Stomach smooth muscle (tissue), 2 donors: ENCODE measurements at regions not wholly inside any gene's neighbourhood (a gene's known extent, or its start where the extent isn't known, plus 50 kb on each side); places are given as distances from the start of the nearest gene placed in this dataset.

Experiments
- H3K27ac ChIP-seq: one replicate; pipeline ENCODE4 v1.7.0; 2013; ENCODE audit warnings: mild to moderate bottlenecking, low read length, inconsistent platforms
- H3K27me3 ChIP-seq, 2 donors: one replicate each; pipeline ENCODE4 v1.7.0; 2013; ENCODE audit warnings: low read length in 2 of 2; ENCODE audit not compliant: insufficient read depth in 2 of 2, control insufficient read depth in 1 of 2
- H3K36me3 ChIP-seq, 2 donors: one replicate each; pipeline ENCODE4 v1.7.0; 2013; ENCODE audit warnings: low read length in 2 of 2; ENCODE audit not compliant: control insufficient read depth in 2 of 2, insufficient read depth in 2 of 2
- H3K4me1 ChIP-seq: one replicate; pipeline ENCODE4 v1.7.0; 2013; ENCODE audit warnings: low read length; ENCODE audit not compliant: control insufficient read depth, insufficient read depth
- H3K4me3 ChIP-seq, 2 donors: one replicate each; pipeline ENCODE4 v1.7.0; 2013; ENCODE audit warnings: low read length in 2 of 2
- H3K9ac ChIP-seq, 2 donors: one replicate each; pipeline ENCODE4 v1.7.0; 2013; ENCODE audit warnings: low read length in 2 of 2, mild to moderate bottlenecking in 1 of 2
- H3K9me3 ChIP-seq, 2 donors: one replicate each; pipeline ENCODE4 v1.7.0; 2013; ENCODE audit warnings: low read length in 2 of 2; ENCODE audit not compliant: control insufficient read depth in 2 of 2
- donor health status: healthy.
- donor health status: Pancreatic carcinoma.

DNA sequence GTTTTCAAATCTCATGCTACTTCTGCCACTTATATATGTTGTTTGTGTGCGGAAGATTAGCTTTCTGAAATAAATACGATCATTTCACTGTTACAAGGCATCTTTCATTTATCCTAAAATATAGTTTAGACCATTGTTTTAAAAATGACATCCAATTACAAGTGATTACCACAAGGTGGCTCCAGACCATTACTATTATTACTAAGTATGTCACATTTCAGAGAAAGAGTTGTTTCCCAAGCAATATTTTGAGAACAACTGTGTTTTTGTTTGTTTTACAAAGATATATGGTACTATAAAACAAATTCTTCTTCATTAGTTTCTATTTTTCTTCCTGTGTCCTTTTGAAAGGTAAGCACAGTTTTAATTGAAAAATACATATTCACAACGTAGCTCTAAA lies 136.0 kb upstream of the RAP2B start:
- H3K27me3 ChIP-seq, result no peaks in the 10 kb centered on the region

DNA sequence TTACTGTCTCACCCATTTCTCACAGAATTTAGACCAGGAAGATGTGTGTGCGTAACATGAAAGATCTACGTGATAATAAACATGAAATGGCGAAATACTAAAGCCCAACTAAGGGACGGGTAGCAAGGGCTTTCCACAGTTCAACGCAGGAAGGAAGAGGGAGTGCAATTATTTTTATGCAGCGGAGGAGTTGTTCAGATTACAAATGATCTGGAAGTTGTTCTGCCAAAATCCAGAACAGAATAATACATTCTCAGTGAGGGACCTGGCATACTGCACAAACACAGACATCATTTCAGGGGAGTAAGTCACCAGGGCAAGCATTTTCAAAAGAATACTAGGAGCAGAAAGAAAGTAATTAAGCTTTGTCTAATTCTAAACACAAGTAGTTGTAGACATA lies 133.6 kb upstream of the RAP2B start:
- Histone ChIP-seq H3K36me3 (no peaks in the 10 kb centered on the region), H3K9ac (peak overlapping the region in 1 of 2 donors; percentile 13), H3K27me3 (no peaks in the 10 kb centered on the region), H3K4me3 (peak overlapping the region; percentile 21 to 47), H3K9me3 (no peaks in the 10 kb centered on the region), H3K4me1 (peaks cover 6% of the 10 kb centered on the region), H3K27ac (no peak overlapping the region)

More for the DNA sequence above, 136.0 kb upstream of the RAP2B start:
- Histone ChIP-seq H3K4me3 (no peak overlapping the region), H3K9ac (no peak overlapping the region), H3K36me3 (no peaks in the 10 kb centered on the region), H3K9me3 (no peaks in the 10 kb centered on the region), H3K4me1 (peaks cover 6% of the 10 kb centered on the region), H3K27ac (no peak overlapping the region)

DNA sequence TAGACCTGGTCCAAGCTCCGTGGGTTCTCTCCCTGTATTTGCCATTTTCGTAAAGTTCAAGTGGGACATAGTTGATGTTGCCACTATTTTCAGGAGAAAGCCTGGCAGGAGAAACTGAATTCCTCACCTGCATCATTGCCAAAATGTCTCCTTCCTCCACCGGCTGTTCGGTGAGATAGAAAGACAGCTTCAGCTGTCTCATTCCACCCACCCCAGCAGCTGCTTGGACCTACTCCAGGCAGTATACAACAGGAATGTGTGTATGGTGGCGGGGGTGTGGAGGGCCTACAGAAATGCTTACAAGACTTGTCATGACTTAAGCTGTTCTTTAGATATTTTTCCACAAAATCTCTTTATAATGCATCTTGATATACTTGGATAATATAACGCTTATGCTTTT lies 132.7 kb upstream of the RAP2B start:
- Histone ChIP-seq H3K4me1 (peaks cover 6% of the 10 kb centered on the region), H3K9ac (no peak overlapping the region), H3K27ac (no peak overlapping the region), H3K36me3 (no peaks in the 10 kb centered on the region), H3K27me3 (no peaks in the 10 kb centered on the region), H3K4me3 (no peak overlapping the region), H3K9me3 (no peaks in the 10 kb centered on the region)

DNA sequence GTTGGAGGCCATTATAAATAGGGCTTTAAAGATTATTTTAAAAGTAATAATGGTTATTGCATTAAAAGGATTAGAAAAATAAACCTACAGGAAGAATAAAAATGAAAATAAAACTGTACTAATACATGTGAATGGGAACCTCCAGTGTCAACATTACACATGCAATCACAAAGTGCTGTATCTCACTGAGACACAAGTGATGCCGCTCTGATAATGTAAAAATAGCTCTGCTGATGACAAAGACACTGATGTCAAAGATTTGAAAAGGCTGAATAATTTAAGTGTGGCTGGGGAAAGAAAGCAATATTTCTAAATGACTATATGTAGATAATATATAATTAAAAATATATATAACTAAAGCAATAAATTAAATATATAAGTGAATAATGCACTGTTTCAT lies 129.1 kb upstream of the RAP2B start:
- Histone ChIP-seq H3K4me1 (peaks cover 1% of the 10 kb centered on the region), H3K9me3 (no peaks in the 10 kb centered on the region), H3K36me3 (no peaks in the 10 kb centered on the region), H3K27ac (no peak overlapping the region), H3K4me3 (no peak overlapping the region), H3K9ac (no peak overlapping the region), H3K27me3 (no peaks in the 10 kb centered on the region)

DNA sequence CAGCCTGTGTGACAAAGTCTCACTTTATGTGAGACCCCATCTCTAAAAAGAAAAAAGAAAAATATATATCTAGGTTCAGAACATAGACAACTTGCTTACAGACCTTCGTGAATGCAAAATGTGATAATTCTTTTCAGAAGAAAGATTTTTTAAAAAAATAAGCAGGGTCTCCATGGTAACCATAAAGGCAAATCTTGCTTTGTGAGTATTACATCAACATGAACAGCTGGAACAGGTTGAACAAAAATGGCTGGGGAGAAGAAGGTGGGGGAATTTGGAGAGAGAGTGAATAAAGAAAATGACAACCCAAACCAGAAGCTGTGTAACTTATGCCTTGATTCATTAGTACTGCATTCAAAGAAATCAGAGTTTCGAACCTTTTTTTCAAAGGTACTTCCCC lies 125.2 kb upstream of the RAP2B start:
- H3K4me1 ChIP-seq, result no peaks in the 10 kb centered on the region
- no peak overlapping the region for H3K27ac ChIP-seq
- no peaks in the 10 kb centered on the region for H3K36me3 ChIP-seq
- no peaks in the 10 kb centered on the region for H3K27me3 ChIP-seq
- H3K4me3 ChIP-seq, result no peak overlapping the region
- no peak overlapping the region for H3K9ac ChIP-seq
- no peaks in the 10 kb centered on the region for H3K9me3 ChIP-seq

DNA sequence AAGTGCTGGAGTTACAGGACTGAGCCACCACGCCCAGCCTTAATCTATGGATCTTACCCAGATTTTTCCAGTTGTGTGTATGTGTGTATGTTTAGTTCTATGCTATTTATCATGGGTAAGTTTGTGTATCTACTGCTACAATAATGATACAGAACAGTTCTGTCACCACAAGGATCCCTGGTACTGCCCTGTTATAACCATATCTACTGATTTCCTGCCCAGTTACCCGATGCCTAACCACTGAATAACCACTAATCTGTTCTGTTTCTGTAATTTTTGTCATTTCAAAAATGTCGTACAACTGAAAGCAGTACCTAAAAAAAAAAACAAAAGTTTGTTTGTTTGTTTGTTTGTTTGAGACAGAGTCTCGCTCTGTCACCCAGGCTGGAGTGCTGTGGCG lies 123.7 kb upstream of the RAP2B start:
- Histone ChIP-seq H3K9ac (no peak overlapping the region), H3K36me3 (no peaks in the 10 kb centered on the region), H3K9me3 (no peaks in the 10 kb centered on the region), H3K4me3 (no peak overlapping the region), H3K27ac (no peak overlapping the region), H3K4me1 (no peaks in the 10 kb centered on the region), H3K27me3 (no peaks in the 10 kb centered on the region)

DNA sequence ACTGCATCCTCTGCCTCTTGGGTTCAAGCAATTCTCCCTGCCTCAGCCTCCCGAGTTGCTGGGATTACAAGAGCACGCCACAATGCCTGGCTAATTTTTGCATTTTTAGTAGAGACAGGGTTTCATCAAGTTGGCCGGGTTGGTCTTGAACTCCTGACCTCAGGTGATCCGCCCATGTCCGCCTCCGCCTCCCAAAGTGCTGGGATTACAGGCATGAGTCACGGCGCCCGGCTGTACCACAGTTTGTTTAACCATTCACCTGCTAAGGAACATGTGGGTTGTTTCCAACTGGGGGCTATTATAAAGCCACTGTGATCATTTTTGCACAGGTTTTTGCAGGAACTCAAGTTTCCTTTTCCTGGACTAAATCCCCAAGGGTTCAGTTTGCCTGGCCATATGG lies 123.2 kb upstream of the RAP2B start:
- no peaks in the 10 kb centered on the region for H3K4me1 ChIP-seq
- no peaks in the 10 kb centered on the region for H3K9me3 ChIP-seq
- no peaks in the 10 kb centered on the region for H3K27me3 ChIP-seq
- no peak overlapping the region for H3K27ac ChIP-seq
- H3K9ac ChIP-seq, result no peak overlapping the region
- no peak overlapping the region for H3K4me3 ChIP-seq
- no peaks in the 10 kb centered on the region for H3K36me3 ChIP-seq

DNA sequence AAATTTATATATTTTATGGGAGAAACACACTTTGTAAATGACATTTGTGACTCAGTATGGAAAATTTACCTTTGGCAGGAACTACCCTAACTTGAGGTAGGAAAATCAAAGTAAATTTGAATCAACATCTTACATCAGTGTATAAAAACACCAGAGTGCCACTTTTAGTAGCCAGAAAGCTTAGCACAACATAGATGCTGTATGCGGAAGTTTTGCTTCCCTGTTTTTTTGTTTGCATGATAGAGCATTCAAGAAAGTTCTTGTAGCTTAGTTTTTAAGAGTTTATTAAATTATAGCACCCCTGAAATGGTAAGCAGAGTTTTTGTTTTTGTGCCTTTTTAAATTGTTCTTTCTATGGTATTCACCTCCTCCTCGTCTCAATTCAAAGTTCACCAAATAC lies 120.8 kb upstream of the RAP2B start:
- no peak overlapping the region for H3K9ac ChIP-seq
- H3K4me3 ChIP-seq, result no peak overlapping the region
- no peaks in the 10 kb centered on the region for H3K27me3 ChIP-seq
- no peaks in the 10 kb centered on the region for H3K9me3 ChIP-seq
- H3K4me1 ChIP-seq, result no peaks in the 10 kb centered on the region
- no peaks in the 10 kb centered on the region for H3K36me3 ChIP-seq
- no peak overlapping the region for H3K27ac ChIP-seq

DNA sequence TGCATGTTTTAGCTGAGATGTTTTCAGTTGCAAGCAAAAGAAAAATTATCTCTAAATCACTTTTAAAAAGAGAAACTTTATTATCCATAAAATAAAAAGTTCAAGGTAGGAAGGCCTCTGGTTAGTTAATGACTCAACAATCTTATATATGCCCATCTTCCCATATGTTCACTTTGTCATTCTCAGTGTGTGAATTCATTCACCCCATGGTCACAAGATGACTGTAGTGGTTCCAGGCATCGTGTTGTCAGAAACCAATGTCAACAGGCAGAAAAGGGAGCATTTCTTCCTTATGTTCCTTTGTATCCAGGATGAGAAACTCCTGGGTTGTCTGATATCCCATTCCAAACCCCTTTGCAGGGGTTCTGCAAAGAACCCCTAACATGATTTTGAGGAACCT lies 119.9 kb upstream of the RAP2B start:
- no peaks in the 10 kb centered on the region for H3K9me3 ChIP-seq
- H3K36me3 ChIP-seq, result no peaks in the 10 kb centered on the region
- H3K4me1 ChIP-seq, result no peaks in the 10 kb centered on the region
- no peaks in the 10 kb centered on the region for H3K27me3 ChIP-seq
- H3K4me3 ChIP-seq, result no peak overlapping the region
- H3K9ac ChIP-seq, result no peak overlapping the region
- no peak overlapping the region for H3K27ac ChIP-seq

DNA sequence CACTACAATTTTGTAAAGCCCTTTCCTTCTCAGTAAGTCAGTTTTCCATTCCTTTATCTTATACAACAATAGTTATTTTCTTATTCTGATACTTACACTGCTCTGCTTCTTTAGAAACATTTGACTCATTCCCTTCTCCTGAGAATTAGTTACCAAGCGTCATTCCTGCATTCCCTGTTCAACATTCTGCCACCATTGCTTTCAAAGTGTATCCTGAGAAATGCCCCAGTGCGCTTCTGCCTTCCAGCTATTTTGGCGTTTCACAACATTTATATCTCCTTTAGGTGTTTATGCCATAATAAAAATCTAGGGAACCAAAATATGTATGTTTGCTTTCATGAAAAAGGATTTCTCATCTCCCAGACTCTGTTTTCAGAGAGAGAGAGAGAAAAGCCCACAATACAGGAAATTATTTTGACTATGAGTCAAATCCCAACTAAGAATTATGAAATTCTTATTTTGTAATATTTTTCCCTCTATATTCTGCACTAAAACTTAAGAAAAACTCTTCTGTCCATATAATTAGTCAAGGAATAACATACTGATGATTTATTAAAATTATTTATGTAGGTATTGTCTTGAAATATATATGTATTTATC lies 118.2 kb upstream of the RAP2B start:
- H3K27ac ChIP-seq, result no peak overlapping the region
- H3K36me3 ChIP-seq, result no peaks in the 10 kb centered on the region
- no peak overlapping the region for H3K9ac ChIP-seq
- H3K27me3 ChIP-seq, result no peaks in the 10 kb centered on the region
- no peaks in the 10 kb centered on the region for H3K9me3 ChIP-seq
- no peak overlapping the region for H3K4me3 ChIP-seq
- no peaks in the 10 kb centered on the region for H3K4me1 ChIP-seq

DNA sequence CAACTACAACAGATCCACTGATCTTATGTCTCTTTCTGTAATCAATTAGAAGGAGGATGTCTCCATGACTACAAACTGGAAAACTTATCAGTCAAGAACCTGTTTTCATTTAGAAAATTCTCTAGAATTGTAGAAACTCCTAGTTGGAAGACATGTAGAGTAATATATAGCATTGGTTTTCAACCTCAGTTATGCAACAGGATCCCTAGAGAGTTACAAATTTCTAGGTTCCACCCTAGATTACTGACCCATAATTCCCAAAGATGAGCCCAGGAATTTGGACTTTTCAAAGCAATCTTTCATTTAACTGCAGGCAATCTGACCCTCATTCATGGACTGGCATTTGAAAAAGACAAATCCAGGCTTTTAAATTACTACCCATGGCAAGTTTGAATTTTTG lies 116.9 kb upstream of the RAP2B start:
- Histone ChIP-seq H3K27me3 (no peaks in the 10 kb centered on the region), H3K9ac (no peak overlapping the region), H3K9me3 (no peaks in the 10 kb centered on the region), H3K27ac (no peak overlapping the region), H3K4me3 (no peak overlapping the region), H3K36me3 (no peaks in the 10 kb centered on the region), H3K4me1 (no peaks in the 10 kb centered on the region)
